ENCODE measurements at regions not wholly inside any gene's neighbourhood (a gene's known extent, or its start where the extent isn't known, plus 50 kb on each side); places are given as distances from the start of the nearest gene placed in this dataset.

DNA sequence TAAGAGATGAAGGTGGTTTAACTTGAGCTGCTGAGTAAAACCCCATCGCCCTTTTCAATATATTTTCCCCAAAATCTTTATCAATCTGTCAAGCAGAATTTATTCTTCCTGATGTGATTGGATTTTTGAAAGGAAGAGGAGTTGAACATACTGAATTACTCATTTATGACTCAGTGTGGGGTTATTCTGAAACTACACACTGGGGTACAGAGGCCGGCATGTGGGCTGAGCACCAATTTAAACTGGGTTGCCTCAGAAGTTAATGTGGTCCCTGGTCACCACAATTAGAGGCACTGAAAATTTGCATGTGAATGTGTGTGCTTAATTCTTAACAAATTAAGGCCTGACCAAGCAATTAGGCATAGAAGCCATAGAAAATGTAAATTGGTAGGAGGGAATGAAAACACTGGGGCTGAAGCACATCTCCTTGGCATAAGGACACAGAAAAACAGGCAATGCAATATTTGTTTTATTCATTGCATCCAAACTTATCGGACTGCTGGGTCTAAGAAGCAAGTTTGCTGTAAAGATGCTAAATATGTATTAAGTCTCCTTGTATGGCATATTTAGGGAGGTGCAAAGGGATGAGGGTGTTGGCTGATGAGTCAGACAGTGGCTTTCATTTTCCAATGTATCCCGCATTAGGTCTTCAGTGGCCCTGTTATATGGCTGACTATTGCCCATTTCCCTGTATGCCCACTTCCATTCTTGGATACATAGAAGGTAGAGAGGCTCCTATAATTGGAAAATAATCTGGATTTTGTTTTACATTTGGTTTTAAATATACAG is 170.9 kb downstream of the IL15 start:
- no peak for TF ChIP-seq EZH2 (optimal IDR thresholded peaks at IDR 0.05; ENCODE audit: low read depth, low read length)
- TF ChIP-seq, protein P1, sequence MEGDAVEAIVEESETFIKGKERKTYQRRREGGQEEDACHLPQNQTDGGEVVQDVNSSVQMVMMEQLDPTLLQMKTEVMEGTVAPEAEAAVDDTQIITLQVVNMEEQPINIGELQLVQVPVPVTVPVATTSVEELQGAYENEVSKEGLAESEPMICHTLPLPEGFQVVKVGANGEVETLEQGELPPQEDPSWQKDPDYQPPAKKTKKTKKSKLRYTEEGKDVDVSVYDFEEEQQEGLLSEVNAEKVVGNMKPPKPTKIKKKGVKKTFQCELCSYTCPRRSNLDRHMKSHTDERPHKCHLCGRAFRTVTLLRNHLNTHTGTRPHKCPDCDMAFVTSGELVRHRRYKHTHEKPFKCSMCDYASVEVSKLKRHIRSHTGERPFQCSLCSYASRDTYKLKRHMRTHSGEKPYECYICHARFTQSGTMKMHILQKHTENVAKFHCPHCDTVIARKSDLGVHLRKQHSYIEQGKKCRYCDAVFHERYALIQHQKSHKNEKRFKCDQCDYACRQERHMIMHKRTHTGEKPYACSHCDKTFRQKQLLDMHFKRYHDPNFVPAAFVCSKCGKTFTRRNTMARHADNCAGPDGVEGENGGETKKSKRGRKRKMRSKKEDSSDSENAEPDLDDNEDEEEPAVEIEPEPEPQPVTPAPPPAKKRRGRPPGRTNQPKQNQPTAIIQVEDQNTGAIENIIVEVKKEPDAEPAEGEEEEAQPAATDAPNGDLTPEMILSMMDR (IDR thresholded peaks at IDR 0.05; ENCODE audit: low read length): no peak
- no peaks in the 10 kb centered on the region for H3K4me1 ChIP-seq (ENCODE audit: low read length)
- DNase-seq: no peak
- H3K27me3 ChIP-seq (replicated peaks; ENCODE audit: insufficient read depth, low read length): no peaks in the 10 kb centered on the region
- H3K9me3 ChIP-seq (replicated peaks; ENCODE audit: insufficient read depth, low read length): no peaks in the 10 kb centered on the region
- H3K9me2 ChIP-seq (replicated peaks; ENCODE audit: insufficient read depth, low read length): no peaks in the 10 kb centered on the region
- H3K9ac ChIP-seq (ENCODE audit: low read length): no peak overlapping the region
- H3K4me2 ChIP-seq (ENCODE audit: low read depth, low read length): no peak overlapping the region
- H3K79me2 ChIP-seq (ENCODE audit: low read length): no peaks in the 10 kb centered on the region
- H2AFZ ChIP-seq (ENCODE audit: low read length): no peak overlapping the region
- no peaks in the 10 kb centered on the region for H4K20me1 ChIP-seq (ENCODE audit: insufficient read depth, low read length)
- no peaks in the 10 kb centered on the region for H3K36me3 ChIP-seq (replicated peaks; ENCODE audit: insufficient read depth, low read length)
- H3K4me3 ChIP-seq (ENCODE audit: low read length): no peak overlapping the region
- no peaks in the 10 kb centered on the region for H3F3A ChIP-seq (ENCODE audit: insufficient read depth, low read length)
- H3K27ac ChIP-seq (ENCODE audit: low read length): no peak overlapping the region

DNA sequence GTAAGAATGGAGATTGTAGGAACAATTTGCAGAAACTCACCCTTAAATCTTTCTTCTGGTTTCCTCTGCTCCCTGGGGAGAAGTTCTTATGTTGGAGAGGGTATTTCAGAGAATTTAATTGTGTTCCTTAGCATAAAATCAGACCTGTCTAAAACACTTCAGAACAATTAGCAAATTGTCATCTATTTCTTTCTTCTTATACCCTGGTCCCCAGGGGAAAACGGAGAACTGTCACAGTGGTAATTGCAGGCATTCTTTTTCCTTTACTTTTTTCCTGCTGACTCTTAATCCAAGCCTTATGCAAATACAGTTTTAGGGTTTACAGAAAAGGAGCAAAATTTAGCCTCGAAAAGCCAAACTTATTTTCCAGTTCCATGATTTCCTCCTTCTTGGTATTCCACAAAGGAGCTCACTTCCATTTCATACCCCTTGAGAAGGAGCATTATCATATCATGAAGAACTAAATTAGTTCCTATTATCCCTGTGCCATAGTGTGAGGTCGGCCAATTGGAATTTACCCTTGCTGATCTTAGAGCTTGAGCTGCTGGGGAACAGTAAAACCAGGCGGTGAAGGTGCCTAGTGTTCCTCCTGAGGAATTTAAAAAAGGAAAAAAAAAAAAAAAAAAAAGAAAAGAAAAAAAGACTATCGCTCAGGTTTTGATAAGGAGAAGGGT is 173.8 kb downstream of the IL15 start:
- H4K20me1 ChIP-seq (ENCODE audit: insufficient read depth, low read length): no peaks in the 10 kb centered on the region
- no peak for DNase-seq
- H3K4me1 ChIP-seq (ENCODE audit: low read length): no peaks in the 10 kb centered on the region
- H3K36me3 ChIP-seq (replicated peaks; ENCODE audit: insufficient read depth, low read length): no peaks in the 10 kb centered on the region
- H3K9me2 ChIP-seq (replicated peaks; ENCODE audit: insufficient read depth, low read length): no peaks in the 10 kb centered on the region
- H3K27me3 ChIP-seq (replicated peaks; ENCODE audit: insufficient read depth, low read length): no peaks in the 10 kb centered on the region
- H2AFZ ChIP-seq (ENCODE audit: low read length): no peak overlapping the region
- no peak overlapping the region for H3K4me2 ChIP-seq (ENCODE audit: low read depth, low read length)
- H3F3A ChIP-seq (ENCODE audit: insufficient read depth, low read length): no peaks in the 10 kb centered on the region
- no peaks in the 10 kb centered on the region for H3K9me3 ChIP-seq (replicated peaks; ENCODE audit: insufficient read depth, low read length)
- H3K4me3 ChIP-seq (ENCODE audit: low read length): no peak overlapping the region
- H3K79me2 ChIP-seq (ENCODE audit: low read length): no peaks in the 10 kb centered on the region
- no peak overlapping the region for H3K27ac ChIP-seq (ENCODE audit: low read length)
- TF ChIP-seq EZH2phosphoT487 (IDR thresholded peaks at IDR 0.05; ENCODE audit: low read length) (no peak), EZH2 (optimal IDR thresholded peaks at IDR 0.05; ENCODE audit: low read depth, low read length) (no peak)
- TF ChIP-seq, protein P1 (IDR thresholded peaks at IDR 0.05; ENCODE audit: low read length): no peak
- no peak overlapping the region for H3K9ac ChIP-seq (ENCODE audit: low read length)

DNA sequence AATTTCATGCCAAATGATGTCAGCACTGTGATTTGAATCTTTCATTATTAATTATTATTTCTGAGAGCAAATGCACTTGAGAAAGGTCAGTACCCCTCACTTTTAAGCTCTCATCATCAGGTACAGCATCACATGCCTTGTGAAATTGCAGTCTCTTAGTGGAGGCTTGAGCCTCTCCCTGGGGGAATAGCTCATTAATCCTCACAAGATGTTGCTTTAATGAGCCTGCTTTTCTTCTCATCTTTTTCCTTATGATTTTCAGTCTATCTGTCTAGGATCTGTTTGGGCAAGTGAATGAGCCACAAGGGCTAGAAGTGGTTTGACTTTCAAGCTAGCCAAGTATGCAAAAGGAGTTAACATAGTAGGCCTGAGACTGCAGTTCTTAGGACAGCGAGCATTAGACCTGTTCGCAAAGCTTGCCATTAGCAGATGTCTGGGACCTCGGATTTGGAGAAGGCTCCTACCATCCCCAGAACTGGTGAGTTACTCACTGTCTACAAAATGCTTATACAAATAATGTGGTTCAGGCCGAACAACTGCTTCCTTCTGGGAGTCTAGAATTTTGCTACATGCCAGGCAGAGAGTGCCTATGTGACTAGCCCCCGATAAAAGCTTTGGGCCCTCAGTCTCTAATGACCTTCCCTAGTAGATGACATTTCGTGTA is 174.5 kb downstream of the IL15 start:
- H2AFZ ChIP-seq (ENCODE audit: low read length): no peak overlapping the region
- no peaks in the 10 kb centered on the region for H4K20me1 ChIP-seq (ENCODE audit: insufficient read depth, low read length)
- no peak overlapping the region for H3K27ac ChIP-seq (ENCODE audit: low read length)
- DNase-seq: no peak
- H3K79me2 ChIP-seq (ENCODE audit: low read length): no peaks in the 10 kb centered on the region
- TF ChIP-seq, protein P1 (IDR thresholded peaks at IDR 0.05; ENCODE audit: low read length): no peak
- TF ChIP-seq EZH2phosphoT487 (IDR thresholded peaks at IDR 0.05; ENCODE audit: low read length) (no peak), EZH2 (optimal IDR thresholded peaks at IDR 0.05; ENCODE audit: low read depth, low read length) (no peak)
- H3K9me3 ChIP-seq (replicated peaks; ENCODE audit: insufficient read depth, low read length): no peaks in the 10 kb centered on the region
- no peak overlapping the region for H3K4me3 ChIP-seq (ENCODE audit: low read length)
- no peaks in the 10 kb centered on the region for H3K9me2 ChIP-seq (replicated peaks; ENCODE audit: insufficient read depth, low read length)
- no peak overlapping the region for H3K9ac ChIP-seq (ENCODE audit: low read length)
- H3K27me3 ChIP-seq (replicated peaks; ENCODE audit: insufficient read depth, low read length): no peaks in the 10 kb centered on the region
- no peak overlapping the region for H3K4me2 ChIP-seq (ENCODE audit: low read depth, low read length)
- no peaks in the 10 kb centered on the region for H3K36me3 ChIP-seq (replicated peaks; ENCODE audit: insufficient read depth, low read length)
- no peaks in the 10 kb centered on the region for H3F3A ChIP-seq (ENCODE audit: insufficient read depth, low read length)
- no peaks in the 10 kb centered on the region for H3K4me1 ChIP-seq (ENCODE audit: low read length)

Measured in MM.1S (cell line).